Mesothelial cell of epicardium (in vitro differentiated cells): ENCODE measurements at regions not wholly inside any gene's neighbourhood (a gene's known extent, or its start where the extent isn't known, plus 50 kb on each side); places are given as distances from the start of the nearest gene placed in this dataset.

Experiments used
- DNase-seq, 2 experiments: peaks; one replicate each; pipeline ENCODE4 v3.0.0; 2021; ENCODE audit warnings: low spot score in 2 of 2; ENCODE audit not compliant: unreplicated experiment in 2 of 2
- H3K27ac Mint-ChIP-seq: 2 replicates; pipeline ENCODE4 v1.8.0; 2021; ENCODE audit warnings: mixed read lengths
- H3K27me3 Mint-ChIP-seq: 2 replicates; pipeline ENCODE4 v1.8.0; 2021; ENCODE audit warnings: low read depth, mixed read lengths
- H3K36me3 Mint-ChIP-seq: 2 replicates; pipeline ENCODE4 v1.8.0; 2021; ENCODE audit warnings: mixed read lengths
- H3K4me1 Mint-ChIP-seq: 2 replicates; pipeline ENCODE4 v1.8.0; 2021; ENCODE audit warnings: mixed read lengths
- H3K4me3 Mint-ChIP-seq: 2 replicates; pipeline ENCODE4 v1.8.0; 2021; ENCODE audit warnings: mild to moderate bottlenecking, moderate library complexity, mixed read lengths
- H3K9me3 Mint-ChIP-seq: 2 replicates; pipeline ENCODE4 v1.8.0; 2021; ENCODE audit warnings: mixed read lengths
- TF ChIP-seq, protein P1 (sequence below): fragments of 200-600 bp; sonication (generic); IDR thresholded peaks from one replicate; pipeline ENCODE4 v1.5.0; 2021; ENCODE audit warnings: antibody characterized with exemption; ENCODE audit not compliant: unreplicated experiment

- H3K4me3 Mint-ChIP-seq: no peak overlapping the region
- no peaks in the 10 kb centered on the region for H3K27me3 Mint-ChIP-seq
- no peaks in the 10 kb centered on the region for H3K4me1 Mint-ChIP-seq
- no peak overlapping the region for H3K27ac Mint-ChIP-seq
- H3K36me3 Mint-ChIP-seq: no peaks in the 10 kb centered on the region
- no peaks in the 10 kb centered on the region for H3K9me3 Mint-ChIP-seq
- DNase-seq: no peak
- TF ChIP-seq, protein P1, sequence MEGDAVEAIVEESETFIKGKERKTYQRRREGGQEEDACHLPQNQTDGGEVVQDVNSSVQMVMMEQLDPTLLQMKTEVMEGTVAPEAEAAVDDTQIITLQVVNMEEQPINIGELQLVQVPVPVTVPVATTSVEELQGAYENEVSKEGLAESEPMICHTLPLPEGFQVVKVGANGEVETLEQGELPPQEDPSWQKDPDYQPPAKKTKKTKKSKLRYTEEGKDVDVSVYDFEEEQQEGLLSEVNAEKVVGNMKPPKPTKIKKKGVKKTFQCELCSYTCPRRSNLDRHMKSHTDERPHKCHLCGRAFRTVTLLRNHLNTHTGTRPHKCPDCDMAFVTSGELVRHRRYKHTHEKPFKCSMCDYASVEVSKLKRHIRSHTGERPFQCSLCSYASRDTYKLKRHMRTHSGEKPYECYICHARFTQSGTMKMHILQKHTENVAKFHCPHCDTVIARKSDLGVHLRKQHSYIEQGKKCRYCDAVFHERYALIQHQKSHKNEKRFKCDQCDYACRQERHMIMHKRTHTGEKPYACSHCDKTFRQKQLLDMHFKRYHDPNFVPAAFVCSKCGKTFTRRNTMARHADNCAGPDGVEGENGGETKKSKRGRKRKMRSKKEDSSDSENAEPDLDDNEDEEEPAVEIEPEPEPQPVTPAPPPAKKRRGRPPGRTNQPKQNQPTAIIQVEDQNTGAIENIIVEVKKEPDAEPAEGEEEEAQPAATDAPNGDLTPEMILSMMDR: no peak
These were observed 66.6 kb upstream of the ZNF479 start for GRCh38 chr7:57198801-57199200.

- Mint-ChIP-seq H3K27me3 (no peaks in the 10 kb centered on the region), H3K4me3 (no peak overlapping the region), H3K36me3 (no peaks in the 10 kb centered on the region), H3K4me1 (no peaks in the 10 kb centered on the region), H3K27ac (no peak overlapping the region), H3K9me3 (no peaks in the 10 kb centered on the region)
- no peak for DNase-seq
- TF ChIP-seq, protein P1: no peak
These were observed 67.0 kb upstream of the ZNF479 start for GRCh38 chr7:57199252-57199651.

- Mint-ChIP-seq H3K27me3 (no peaks in the 10 kb centered on the region), H3K36me3 (no peaks in the 10 kb centered on the region), H3K4me3 (no peak overlapping the region), H3K27ac (no peak overlapping the region), H3K4me1 (no peaks in the 10 kb centered on the region), H3K9me3 (peaks cover 11% of the 10 kb centered on the region)
- DNase-seq: no peak
- TF ChIP-seq, protein P1: no peak
These were observed 69.0 kb upstream of the ZNF479 start for GRCh38 chr7:57201021-57201894.

DNA sequence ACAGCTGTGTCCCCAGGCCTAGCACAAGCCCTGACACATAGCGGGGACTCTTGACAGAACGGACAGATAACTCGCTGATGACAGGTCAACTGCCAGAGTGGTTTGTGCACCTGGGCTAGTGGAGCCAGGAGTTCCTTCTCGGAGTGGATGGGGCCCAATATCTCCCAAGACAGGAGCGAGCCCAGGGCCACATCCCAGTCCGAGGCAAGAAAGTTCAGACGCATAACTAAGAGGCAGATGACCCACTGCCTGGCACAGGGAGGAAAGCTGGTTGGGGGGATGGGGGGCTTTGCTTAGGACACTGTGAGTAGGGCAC lies 69.6 kb upstream of the ZNF479 start:
- H3K4me3 Mint-ChIP-seq: no peak overlapping the region

GRCh38 chr7:57202274-57202673 lies 70.0 kb upstream of the ZNF479 start:
- DNase-seq: no peak
- H3K9me3 Mint-ChIP-seq: peaks cover 11% of the 10 kb centered on the region
- no peak overlapping the region for H3K27ac Mint-ChIP-seq
- no peaks in the 10 kb centered on the region for H3K4me1 Mint-ChIP-seq
- no peaks in the 10 kb centered on the region for H3K27me3 Mint-ChIP-seq
- H3K4me3 Mint-ChIP-seq: no peak overlapping the region
- TF ChIP-seq, protein P1: no peak
- H3K36me3 Mint-ChIP-seq: no peaks in the 10 kb centered on the region

More for the DNA sequence above, 69.6 kb upstream of the ZNF479 start:
- Mint-ChIP-seq H3K36me3 (no peaks in the 10 kb centered on the region), H3K27ac (no peak overlapping the region), H3K4me1 (no peaks in the 10 kb centered on the region), H3K27me3 (no peaks in the 10 kb centered on the region), H3K9me3 (peaks cover 11% of the 10 kb centered on the region)
- TF ChIP-seq, protein P1: no peak
- DNase-seq: no peak
